ENCODE measurements at regions not wholly inside any gene's neighbourhood (a gene's known extent, or its start where the extent isn't known, plus 50 kb on each side); places are given as distances from the start of the nearest gene placed in this dataset.
"Not testable (repeated sequence)": the region's sequence is repeated elsewhere in the genome, so short reads cannot be mapped to it uniquely, and the experiment has no call there.

GRCh38 chr6:113187661-113188060, 669.5 kb upstream of the MARCKS start:
- H3K27ac ChIP-seq (ENCODE audit: low read depth, low read length), result no peak overlapping the region
- 71 to 81% (median 74%) methylated on average over 1 of the region's 1 CpG for WGBS, 3 donors

GRCh38 chr6:113188962-113189361, 668.2 kb upstream of the MARCKS start:
- no peak overlapping the region for H3K27ac ChIP-seq (ENCODE audit: low read depth, low read length)
- WGBS, 3 donors, result 83 to 92% (median 89%) methylated on average over 4 of the region's 4 CpGs

- H3K27ac ChIP-seq (ENCODE audit: low read depth, low read length), result no peak overlapping the region
- 96 to 98% (median 97%) methylated on average over 2 of the region's 2 CpGs for WGBS, 3 donors
These were observed 667.0 kb upstream of the MARCKS start for GRCh38 chr6:113190170-113190569.

- 76 to 88% (median 85%) methylated on average over 2 of the region's 2 CpGs for WGBS, 3 donors
- H3K27ac ChIP-seq (ENCODE audit: low read depth, low read length), result no peak overlapping the region
These were observed 663.1 kb upstream of the MARCKS start for GRCh38 chr6:113194090-113194489.

GRCh38 chr6:113202852-113203714, 654.1 kb upstream of the MARCKS start:
- H3K27ac ChIP-seq (ENCODE audit: low read depth, low read length), result no peak overlapping the region
- WGBS, 3 donors, result 83 to 95% (median 90%) methylated on average over 4 of the region's 4 CpGs

GRCh38 chr6:113203715-113204110, 653.4 kb upstream of the MARCKS start:
- 71 to 98% (median 94%) methylated on average over 4 of the region's 4 CpGs for WGBS, 3 donors
- no peak overlapping the region for H3K27ac ChIP-seq (ENCODE audit: low read depth, low read length)

GRCh38 chr6:113205553-113205952, 651.6 kb upstream of the MARCKS start:
- WGBS, 3 donors, result 78 to 86% (median 85%) methylated on average over 1 of the region's 1 CpG
- no peak overlapping the region for H3K27ac ChIP-seq (ENCODE audit: low read depth, low read length)

- WGBS, 3 donors, result 78 to 89% (median 88%) methylated on average over 2 of the region's 2 CpGs
- H3K27ac ChIP-seq (ENCODE audit: low read depth, low read length), result no peak overlapping the region
These were observed 648.4 kb upstream of the MARCKS start for GRCh38 chr6:113208726-113209125.

GRCh38 chr6:113209315-113209714, 647.8 kb upstream of the MARCKS start:
- WGBS, 3 donors, result 67 to 75% (median 74%) methylated on average over 5 of the region's 5 CpGs
- H3K27ac ChIP-seq (ENCODE audit: low read depth, low read length), result no peak overlapping the region

- no peak overlapping the region for H3K27ac ChIP-seq (ENCODE audit: low read depth, low read length)
These were observed 646.0 kb upstream of the MARCKS start for GRCh38 chr6:113211170-113211569.

- no peak overlapping the region for H3K27ac ChIP-seq (ENCODE audit: low read depth, low read length)
- 83 to 89% (median 87%) methylated on average over 2 of the region's 2 CpGs for WGBS, 3 donors
These were observed 637.4 kb upstream of the MARCKS start for GRCh38 chr6:113219783-113220182.

GRCh38 chr6:113220832-113221231, 636.3 kb upstream of the MARCKS start:
- WGBS, 3 donors, result 87 to 95% (median 92%) methylated on average over 2 of the region's 2 CpGs
- no peak overlapping the region for H3K27ac ChIP-seq (ENCODE audit: low read depth, low read length)

- no peak overlapping the region for H3K27ac ChIP-seq (ENCODE audit: low read depth, low read length)
- WGBS, 3 donors, result 82 to 91% (median 86%) methylated on average over 19 to 20 of the region's 20 CpGs
These were observed 635.3 kb upstream of the MARCKS start for GRCh38 chr6:113221850-113222249.

GRCh38 chr6:113246186-113246585, 611.0 kb upstream of the MARCKS start:
- WGBS, 3 donors, result 74 to 86% (median 78%) methylated on average over 1 of the region's 1 CpG
- H3K27ac ChIP-seq (ENCODE audit: low read depth, low read length), result no peak overlapping the region

GRCh38 chr6:113248532-113248931, 608.6 kb upstream of the MARCKS start:
- 62 to 78% (median 75%) methylated on average over 2 of the region's 2 CpGs for WGBS, 3 donors
- no peak overlapping the region for H3K27ac ChIP-seq (ENCODE audit: low read depth, low read length)

GRCh38 chr6:113254194-113254593, 603.0 kb upstream of the MARCKS start:
- not testable (repeated sequence) for H3K27ac ChIP-seq (ENCODE audit: low read depth, low read length)

GRCh38 chr6:113258771-113259170, 598.4 kb upstream of the MARCKS start:
- WGBS, 3 donors, result 23 to 70% (median 69%) methylated on average over 1 of the region's 1 CpG
- H3K27ac ChIP-seq (ENCODE audit: low read depth, low read length), result no peak overlapping the region

- no peak overlapping the region for H3K27ac ChIP-seq (ENCODE audit: low read depth, low read length)
These were observed 585.7 kb upstream of the MARCKS start for GRCh38 chr6:113271437-113271836.

- H3K27ac ChIP-seq (ENCODE audit: low read depth, low read length), result no peak overlapping the region
- WGBS, 3 donors, result 49 to 64% (median 62%) methylated on average over 2 of the region's 2 CpGs
These were observed 580.5 kb upstream of the MARCKS start for GRCh38 chr6:113276601-113277000.

GRCh38 chr6:113277111-113277510, 580.0 kb upstream of the MARCKS start:
- WGBS, 3 donors, result 86 to 95% (median 94%) methylated on average over 1 of the region's 1 CpG
- H3K27ac ChIP-seq (ENCODE audit: low read depth, low read length), result no peak overlapping the region

- no peak overlapping the region for H3K27ac ChIP-seq (ENCODE audit: low read depth, low read length)
These were observed 576.1 kb upstream of the MARCKS start for GRCh38 chr6:113281014-113281413.

All from adipose tissue (tissue), 3 donors.